Tibial artery (tissue), 4 donors: ENCODE measurements at regions not wholly inside any gene's neighbourhood (a gene's known extent, or its start where the extent isn't known, plus 50 kb on each side); places are given as distances from the start of the nearest gene placed in this dataset.
A peak's percentile ranks its signal among the peaks of the same experiment; 100 is the strongest.
"Not testable (repeated sequence)": the region's sequence is repeated elsewhere in the genome, so short reads cannot be mapped to it uniquely, and the experiment has no call there.

ENCODE experiments used
- DNase-seq, 2 donors: peaks; one replicate each; pipeline ENCODE4 v3.0.0-alpha.2; 2019
- H3K27ac ChIP-seq, 2 donors: fragments of 200-600 bp; sonication (generic) in 1 of 2; 1 replicate in 1 of 2; 2 replicates in 1 of 2; pipeline ENCODE4 v1.5.1; 2018 to 2019; ENCODE audit warnings: mild to moderate bottlenecking in 1 of 2
- H3K27me3 ChIP-seq, 2 donors: fragments of 200-600 bp; sonication (generic) in 1 of 2; one replicate each; pipeline versions ENCODE4 v1.5.1 to v1.6.0; 2016 to 2019
- H3K36me3 ChIP-seq, 3 donors: fragments of 200-600 bp; sonication (generic) in 2 of 3; one replicate each; pipeline ENCODE4 v1.5.1; 2016 to 2019; ENCODE audit warnings: mild to moderate bottlenecking in 2 of 3
- H3K4me1 ChIP-seq, 4 donors: fragments of 200-600 bp; sonication (generic) in 2 of 4; 1 replicate in 3 of 4; 2 replicates in 1 of 4; pipeline ENCODE4 v1.5.1; 2016 to 2019
- H3K4me3 ChIP-seq, 2 donors: fragments of 200-600 bp; sonication (generic) in 1 of 2; 1 replicate in 1 of 2; 2 replicates in 1 of 2; pipeline ENCODE4 v1.5.1; 2018 to 2019; ENCODE audit warnings: mild to moderate bottlenecking in 2 of 2
- H3K9me3 ChIP-seq, 3 donors: fragments of 200-600 bp; sonication (generic) in 1 of 3; one replicate each; pipeline ENCODE4 v1.5.1; 2016 to 2019
- intact Hi-C: fragments of 100-400 bp; cut with DNase I; formaldehyde crosslinking; loops from one replicate; pipeline ENCODE4 v1.15.0; 2023; ENCODE audit warnings: low total_unique reads

DNA sequence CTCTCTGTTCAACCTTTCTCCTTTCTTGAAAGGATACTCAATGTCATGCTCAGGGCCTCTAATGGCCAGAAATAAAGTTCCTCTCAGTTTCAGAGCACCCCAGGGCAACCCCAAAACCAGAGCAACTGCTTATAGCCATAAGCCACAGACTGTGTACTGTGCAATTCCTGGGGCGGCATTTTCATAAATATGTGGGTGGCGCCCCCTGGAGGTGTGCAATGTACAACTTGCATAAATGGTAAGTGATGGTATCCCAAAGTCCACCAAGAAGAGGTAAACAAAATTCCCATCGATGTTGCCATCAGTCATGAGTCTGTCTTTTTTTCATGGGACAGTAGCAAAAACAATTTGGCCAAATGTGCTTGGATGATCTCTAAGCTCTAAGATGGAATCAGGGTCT, 108.4 kb upstream of the ROPN1B start:
- H3K9me3 ChIP-seq, H3K4me1 ChIP-seq, intact Hi-C loops, H3K36me3 ChIP-seq, H3K27ac ChIP-seq, H3K4me3 ChIP-seq, H3K27me3 ChIP-seq, DNase-seq: not testable (repeated sequence)

DNA sequence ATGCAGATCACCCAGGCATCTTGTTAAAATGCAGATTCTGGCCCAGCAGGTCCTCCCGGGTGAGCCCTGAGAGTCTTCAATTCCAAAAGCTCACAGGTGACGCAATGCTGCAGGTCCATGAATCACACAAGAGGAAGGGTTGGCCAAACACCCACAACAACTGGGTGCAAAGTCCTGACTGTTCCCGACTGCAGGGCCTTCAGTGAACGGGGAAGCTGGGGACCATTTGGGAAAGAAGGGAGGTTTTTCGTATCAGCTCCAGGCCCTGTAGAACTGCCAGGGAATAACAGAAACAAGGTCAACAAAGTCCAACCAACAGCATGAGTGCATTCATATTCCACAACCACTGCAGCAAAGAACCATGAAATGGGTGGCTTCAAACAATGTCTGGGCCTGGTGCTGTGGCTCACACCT, 106.1 kb upstream of the ROPN1B start:
- H3K27me3 ChIP-seq, H3K27ac ChIP-seq, H3K36me3 ChIP-seq, H3K4me3 ChIP-seq, intact Hi-C loops, H3K4me1 ChIP-seq, DNase-seq, H3K9me3 ChIP-seq: not testable (repeated sequence)

DNA sequence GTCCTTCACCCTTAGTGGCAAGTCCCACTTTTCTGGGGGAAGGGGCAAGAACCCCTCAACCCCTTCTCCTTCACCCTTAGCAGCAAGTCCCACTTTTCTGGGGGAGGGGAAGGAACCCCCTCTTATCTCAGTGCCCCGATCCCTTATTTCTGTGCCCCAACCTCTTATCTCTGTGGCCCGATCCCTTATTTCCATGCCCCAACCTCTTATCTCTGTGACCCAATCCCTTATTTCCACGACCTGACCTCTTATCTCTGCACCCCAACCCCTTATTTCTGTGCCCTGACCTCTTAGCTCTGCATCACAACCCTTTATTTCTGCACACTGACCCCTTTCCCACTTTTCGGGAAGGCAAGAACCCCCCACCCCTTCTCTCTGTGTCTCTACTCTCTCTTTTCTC, 104.4 kb upstream of the ROPN1B start:
- H3K36me3 ChIP-seq, H3K4me3 ChIP-seq, intact Hi-C loops, H3K27ac ChIP-seq, H3K4me1 ChIP-seq, H3K9me3 ChIP-seq, H3K27me3 ChIP-seq, DNase-seq: not testable (repeated sequence)

DNA sequence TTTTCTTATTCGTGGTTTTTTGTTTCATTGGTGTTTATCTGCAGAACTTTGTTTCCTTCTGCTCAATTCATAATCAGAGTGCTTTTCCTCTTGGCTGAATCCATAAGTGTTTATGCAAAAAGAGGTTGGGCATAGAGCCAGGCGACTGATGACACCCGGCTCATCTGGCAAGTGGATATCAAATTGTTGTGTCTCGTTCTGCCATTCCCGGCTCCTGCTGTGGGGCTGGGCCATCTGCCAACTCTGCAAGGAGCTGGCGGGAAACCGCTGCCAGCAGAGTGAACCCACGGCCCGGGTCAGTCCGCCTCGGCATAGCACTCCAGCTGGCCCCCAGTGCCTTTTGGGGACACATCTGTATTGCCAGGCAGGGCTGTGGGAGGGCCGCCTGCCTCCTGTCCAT, 83.0 kb upstream of the ROPN1B start:
- H3K4me3 ChIP-seq, intact Hi-C loops, H3K27me3 ChIP-seq: not testable (repeated sequence)
- Histone ChIP-seq H3K27ac (peak overlapping the region in 1 of 2 donors; percentile 25), H3K9me3 (peaks cover 0 to 11% (median 0%) of the 10 kb centered on the region in 3 donors), H3K4me1 (peaks cover 0 to 11% (median 5%) of the 10 kb centered on the region in 4 donors), H3K36me3 (peaks cover 0 to 17% (median 6%) of the 10 kb centered on the region in 3 donors)
- DNase-seq: peak; percentile 51 to 80

DNA sequence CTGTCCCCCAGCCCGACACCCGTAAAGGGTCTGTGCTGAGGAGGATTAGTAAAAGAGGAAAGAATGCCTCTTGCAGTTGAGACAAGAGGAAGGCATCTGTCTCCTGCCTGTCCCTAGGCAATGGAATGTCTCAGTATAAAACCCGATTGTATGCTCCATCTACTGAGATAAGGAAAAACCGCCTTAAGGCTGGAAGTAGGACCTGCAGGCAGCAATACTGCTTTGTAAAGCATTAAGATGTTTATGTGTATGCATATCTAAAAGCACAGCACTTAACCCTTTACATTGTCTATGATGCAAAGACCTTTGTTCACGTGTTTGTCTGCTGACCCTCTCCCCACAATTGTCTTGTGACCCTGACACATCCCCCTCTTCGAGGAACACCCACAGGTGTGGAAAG, 69.8 kb upstream of the ROPN1B start:
- peaks cover 0 to 26% (median 0%) of the 10 kb centered on the region in 3 donors for H3K36me3 ChIP-seq
- H3K4me1 ChIP-seq, H3K9me3 ChIP-seq, H3K27me3 ChIP-seq, H3K4me3 ChIP-seq, H3K27ac ChIP-seq, intact Hi-C loops, DNase-seq: not testable (repeated sequence)

DNA sequence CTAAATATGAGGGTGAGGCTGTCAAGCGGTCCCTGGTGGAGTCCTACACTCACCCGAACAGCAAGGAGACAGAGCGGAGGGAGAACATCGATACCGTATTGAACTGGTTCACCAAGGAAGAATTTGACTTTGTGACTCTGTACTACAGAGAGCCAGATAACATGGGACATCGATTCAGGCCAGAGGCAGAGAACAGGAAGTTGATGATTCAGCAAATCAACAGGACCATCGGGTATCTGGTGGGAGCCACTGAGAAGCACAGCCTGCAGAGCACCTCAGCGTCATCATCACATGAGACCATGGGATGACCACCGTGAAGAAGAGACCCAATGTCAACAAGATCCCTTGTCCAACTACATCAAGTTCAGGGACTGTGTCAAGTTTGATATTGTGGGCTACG, 67.5 kb upstream of the ROPN1B start:
- H3K9me3 ChIP-seq, H3K27ac ChIP-seq, intact Hi-C loops, H3K27me3 ChIP-seq, DNase-seq, H3K4me3 ChIP-seq, H3K4me1 ChIP-seq: not testable (repeated sequence)
- H3K36me3 ChIP-seq: peaks cover 0 to 32% (median 3%) of the 10 kb centered on the region in 3 donors

DNA sequence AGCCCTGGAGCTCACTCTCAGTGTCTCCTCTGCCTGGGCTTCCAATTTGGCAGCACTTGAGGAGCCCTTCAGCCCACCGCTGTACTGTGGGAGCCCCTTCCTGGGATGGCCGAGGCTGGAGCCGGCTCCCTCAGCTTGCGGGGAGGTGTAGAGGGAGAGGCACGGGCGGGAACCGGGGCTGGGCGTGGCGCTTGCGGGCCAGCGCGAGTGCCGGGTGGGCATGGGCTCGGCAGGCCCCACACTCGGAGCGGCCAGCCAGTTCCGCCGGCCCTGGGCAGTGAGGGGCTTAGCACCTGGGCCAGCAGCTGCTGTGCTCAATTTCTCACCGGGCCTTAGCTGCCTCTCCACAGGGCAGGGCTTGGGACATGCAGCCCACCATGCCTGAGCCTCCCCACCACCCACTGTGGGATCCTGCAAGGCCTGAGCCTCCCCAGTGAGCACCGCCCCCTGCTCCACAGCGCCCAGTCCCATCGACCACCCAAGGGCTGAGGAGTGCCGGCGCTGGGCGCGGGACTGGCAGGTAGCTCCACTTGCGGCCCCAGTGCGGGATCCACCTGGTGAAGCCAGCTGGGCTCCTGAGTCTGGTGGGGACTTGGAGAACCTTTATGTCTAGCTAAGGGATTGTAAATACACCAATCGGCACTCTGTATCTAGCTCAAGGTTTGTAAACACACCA, 65.1 kb upstream of the ROPN1B start:
- DNase-seq, intact Hi-C loops, H3K27me3 ChIP-seq, H3K27ac ChIP-seq, H3K9me3 ChIP-seq, H3K4me1 ChIP-seq, H3K4me3 ChIP-seq: not testable (repeated sequence)
- peaks cover 0 to 32% (median 3%) of the 10 kb centered on the region in 3 donors for H3K36me3 ChIP-seq

DNA sequence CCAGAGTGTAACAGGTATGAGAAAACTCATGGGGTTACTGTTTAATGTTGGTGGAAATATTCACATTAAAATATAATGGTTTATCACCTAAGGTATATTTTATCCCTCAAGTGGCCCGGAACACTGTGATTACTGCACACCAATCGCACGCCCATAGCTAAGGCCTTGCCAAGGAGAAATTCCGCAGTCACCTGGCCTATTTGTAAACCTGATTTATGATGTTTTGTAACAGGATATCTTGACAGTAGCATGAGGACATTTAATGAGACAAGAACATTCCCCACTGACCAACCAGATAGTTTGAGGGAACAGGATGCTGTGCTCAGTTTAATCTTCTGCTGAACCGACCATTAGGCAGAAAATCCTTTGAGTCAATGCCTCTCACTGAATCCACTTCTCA, 61.7 kb upstream of the ROPN1B start:
- DNase-seq, intact Hi-C loops, H3K4me3 ChIP-seq, H3K4me1 ChIP-seq, H3K27me3 ChIP-seq, H3K9me3 ChIP-seq, H3K27ac ChIP-seq: not testable (repeated sequence)
- H3K36me3 ChIP-seq: peaks cover 0 to 23% (median 3%) of the 10 kb centered on the region in 3 donors

DNA sequence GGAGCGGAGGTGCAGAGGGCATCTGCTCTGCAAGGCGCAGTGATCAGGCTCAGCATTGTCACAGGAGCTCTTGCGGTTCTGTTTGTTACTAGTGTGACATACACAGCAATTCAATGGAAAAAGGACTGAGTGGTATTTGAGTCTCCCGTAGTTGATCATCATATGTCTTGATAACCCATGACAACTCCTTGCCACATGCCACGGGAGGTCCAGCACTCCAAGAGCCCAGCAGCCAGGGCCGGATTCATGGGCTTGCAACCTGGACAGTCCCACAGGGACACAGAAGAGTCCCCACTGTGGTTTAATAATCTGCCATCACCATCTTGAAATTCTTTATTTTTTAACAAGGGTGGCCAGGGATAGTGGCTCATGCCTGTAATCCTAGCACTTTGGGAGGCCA, 58.1 kb upstream of the ROPN1B start:
- H3K27ac ChIP-seq, H3K9me3 ChIP-seq, DNase-seq, H3K36me3 ChIP-seq, H3K4me3 ChIP-seq, H3K27me3 ChIP-seq: not testable (repeated sequence)
- intact Hi-C loops: loop anchor here (10.0 kb wide), 1 partner anchor 316 kb away; the partner anchor contains the start of gene OSBPL11
- H3K4me1 ChIP-seq: peaks cover 0 to 10% (median 5%) of the 10 kb centered on the region in 4 donors

DNA sequence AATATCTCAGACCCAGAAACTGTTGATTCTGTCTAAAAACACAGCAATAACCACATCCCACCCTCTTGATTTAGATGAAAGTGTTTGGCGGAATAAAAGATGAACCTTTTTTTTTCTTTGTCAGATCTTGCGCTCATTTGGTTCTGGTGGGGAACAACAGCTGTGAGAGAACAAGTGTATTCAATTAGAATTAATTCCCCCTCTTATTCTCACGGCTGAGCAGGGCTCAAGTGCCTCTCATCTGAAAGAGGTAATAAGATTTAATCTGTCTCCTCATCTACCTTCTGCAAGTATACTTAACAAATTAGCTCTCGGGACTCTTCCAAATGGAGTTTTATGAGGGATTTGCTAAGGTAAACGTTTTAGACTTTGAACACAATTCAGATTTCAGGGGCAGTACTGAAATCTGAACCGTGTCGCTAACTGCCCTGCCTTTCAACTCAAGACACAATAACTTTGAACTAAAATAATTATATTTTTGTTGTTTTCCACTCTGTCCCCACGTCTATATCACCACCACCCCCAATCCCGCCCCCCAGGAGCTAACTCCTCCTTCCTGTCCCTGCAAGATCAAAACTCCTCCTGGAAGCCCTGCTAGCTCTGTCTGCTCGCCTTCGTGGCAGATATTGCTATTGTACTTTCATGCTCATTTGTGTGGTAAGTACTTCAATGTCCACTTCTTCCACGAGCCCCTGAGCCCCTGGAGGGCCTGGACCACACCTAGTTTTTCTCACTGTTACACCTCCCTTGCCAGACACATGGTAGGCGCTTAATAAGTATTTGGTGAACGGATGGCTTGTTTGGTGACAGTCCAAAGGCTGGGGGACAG, 54.2 kb upstream of the ROPN1B start:
- not testable (repeated sequence) for DNase-seq, H3K36me3 ChIP-seq, H3K27me3 ChIP-seq, H3K9me3 ChIP-seq
- intact Hi-C loops: loop anchor here (10.0 kb wide), 1 partner anchor 320 kb away; the partner anchor contains the start of gene OSBPL11
- peak overlapping the region; percentile 75 to 93 for H3K4me3 ChIP-seq
- H3K4me1 ChIP-seq: peaks cover 0 to 17% (median 5%) of the 10 kb centered on the region in 4 donors
- H3K27ac ChIP-seq: peak overlapping the region; percentile 90 to 97

DNA sequence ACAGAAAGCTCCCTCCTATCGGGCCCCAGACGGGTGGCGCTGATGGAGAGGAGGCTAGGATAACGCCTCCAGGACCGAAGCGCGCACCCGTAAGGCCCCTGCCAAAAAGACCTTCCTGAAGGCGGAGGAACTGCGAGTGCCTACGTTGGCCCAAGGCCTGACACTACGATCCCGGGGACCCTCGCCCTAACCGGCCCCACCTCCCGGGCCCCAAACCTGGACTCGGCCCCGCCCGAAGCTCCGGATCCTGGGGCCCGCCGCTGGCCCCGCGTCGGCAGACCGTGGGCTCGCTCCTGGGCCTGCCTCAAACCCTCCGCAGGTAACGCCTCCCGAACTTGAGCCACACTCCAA, 53.6 kb upstream of the ROPN1B start:
- H3K4me3 ChIP-seq: peak overlapping the region; percentile 75 to 93
- not testable (repeated sequence) for H3K27me3 ChIP-seq, H3K36me3 ChIP-seq, H3K9me3 ChIP-seq
- H3K4me1 ChIP-seq: peaks cover 0 to 17% (median 5%) of the 10 kb centered on the region in 4 donors
- intact Hi-C loops: loop anchor here (10.0 kb wide), 1 partner anchor 321 kb away; the partner anchor contains the start of gene OSBPL11
- peak in 1 of 2 donors; percentile 35 for DNase-seq
- peak overlapping the region; percentile 90 to 97 for H3K27ac ChIP-seq

DNA sequence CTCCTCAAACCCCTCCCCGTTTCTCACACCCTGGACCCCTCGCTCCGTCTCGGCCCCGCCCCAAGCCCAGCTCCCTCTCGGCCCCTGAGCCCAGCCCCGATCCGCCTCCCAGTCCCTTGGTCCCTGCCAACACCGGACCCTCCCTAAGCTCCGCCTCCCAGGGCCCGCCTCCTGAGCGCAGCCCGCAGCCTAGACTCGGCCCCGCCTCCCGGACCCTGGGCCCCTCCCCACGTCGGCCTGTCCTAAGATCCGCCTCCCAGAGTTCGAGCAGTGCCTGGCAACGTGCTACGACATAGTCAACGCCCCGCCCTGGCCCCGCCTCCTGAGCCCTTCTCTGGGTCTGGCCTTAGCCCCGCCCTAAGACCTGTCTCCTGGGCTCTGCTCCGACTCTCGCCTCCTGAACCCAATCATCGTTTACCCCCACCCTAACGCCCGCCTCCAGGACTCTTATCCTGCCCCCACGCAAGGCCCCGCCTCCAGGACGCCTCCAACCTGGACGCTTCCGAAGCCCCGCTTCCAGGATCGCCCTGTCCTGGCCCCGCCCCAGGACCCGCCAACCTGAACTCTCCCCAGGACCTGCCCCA, 53.1 kb upstream of the ROPN1B start:
- not testable (repeated sequence) for H3K9me3 ChIP-seq, H3K36me3 ChIP-seq, H3K27me3 ChIP-seq
- Histone ChIP-seq H3K27ac (peak overlapping the region; percentile 90 to 97), H3K4me3 (peak overlapping the region; percentile 75 to 93), H3K4me1 (peaks cover 0 to 17% (median 5%) of the 10 kb centered on the region in 4 donors)
- intact Hi-C loops: loop anchor here (10.0 kb wide), 1 partner anchor 321 kb away; the partner anchor contains the start of gene OSBPL11
- DNase-seq: peak; percentile 100
